Activated T-helper 2 cell treated with anti-CD3 and anti-CD28 coated beads, Interferon-gamma antibody, Interleukin-2, Interleukin-4, amounts not matched to agents 10 μg/mL and 5 μg/mL and 100 μg/mL, durations not matched to agents 14 hours and 24 hours and 36 hours (primary cell): ENCODE measurements at regions not wholly inside any gene's neighbourhood (a gene's known extent, or its start where the extent isn't known, plus 50 kb on each side); places are given as distances from the start of the nearest gene placed in this dataset.
"Not testable (repeated sequence)": the region's sequence is repeated elsewhere in the genome, so short reads cannot be mapped to it uniquely, and the experiment has no call there.

Experiments
- DNase-seq: peaks from one replicate; pipeline ENCODE4 v3.0.0; 2021; ENCODE audit warnings: low spot score
- H3K27ac Mint-ChIP-seq: one replicate; pipeline ENCODE4 v1.8.0; 2021; ENCODE audit warnings: mixed read lengths
- H3K27me3 Mint-ChIP-seq: one replicate; pipeline ENCODE4 v1.8.0; 2021; ENCODE audit warnings: low read depth, mixed read lengths
- H3K36me3 Mint-ChIP-seq: one replicate; pipeline ENCODE4 v1.8.0; 2021; ENCODE audit warnings: low read depth, mixed read lengths
- H3K4me1 Mint-ChIP-seq: one replicate; pipeline ENCODE4 v1.8.0; 2021; ENCODE audit warnings: low read depth, mixed read lengths
- H3K4me3 Mint-ChIP-seq: one replicate; pipeline ENCODE4 v1.8.0; 2021; ENCODE audit warnings: low read depth, mild to moderate bottlenecking, moderate library complexity, mixed read lengths
- H3K9me3 Mint-ChIP-seq: one replicate; pipeline ENCODE4 v1.8.0; 2021; ENCODE audit warnings: mixed read lengths
- intact Hi-C: fragments of 100-400 bp; cut with micrococcal nuclease; formaldehyde crosslinking; loops from one replicate; pipeline ENCODE4 v1.15.1; 2023

GRCh38 chr12:75628511-75628910, 117.1 kb upstream of the KRR1 start:
- intact Hi-C loops: no loop called here
- Mint-ChIP-seq H3K4me1 (peaks cover 5% of the 10 kb centered on the region), H3K9me3 (no peaks in the 10 kb centered on the region), H3K4me3 (no peak overlapping the region), H3K27ac (no peak overlapping the region), H3K36me3 (no peaks in the 10 kb centered on the region), H3K27me3 (peaks cover 22% of the 10 kb centered on the region)
- DNase-seq: no peak

- peaks cover 7% of the 10 kb centered on the region for H3K9me3 Mint-ChIP-seq
- H3K27me3 Mint-ChIP-seq: peaks cover 14% of the 10 kb centered on the region
- peaks cover 12% of the 10 kb centered on the region for H3K4me1 Mint-ChIP-seq
- no peak overlapping the region for H3K4me3 Mint-ChIP-seq
- no peaks in the 10 kb centered on the region for H3K36me3 Mint-ChIP-seq
- no peak overlapping the region for H3K27ac Mint-ChIP-seq
- no peak for DNase-seq
- intact Hi-C loops: no loop called here
These were observed 112.3 kb upstream of the KRR1 start for GRCh38 chr12:75623631-75624154.

- Mint-ChIP-seq H3K4me3 (no peak overlapping the region), H3K36me3 (no peaks in the 10 kb centered on the region), H3K27ac (no peak overlapping the region), H3K4me1 (peaks cover 12% of the 10 kb centered on the region), H3K27me3 (peaks cover 22% of the 10 kb centered on the region), H3K9me3 (peaks cover 7% of the 10 kb centered on the region)
- DNase-seq: no peak
- intact Hi-C loops: no loop called here
These were observed 111.1 kb upstream of the KRR1 start for GRCh38 chr12:75622492-75622891.

- Mint-ChIP-seq H3K27me3 (peaks cover 59% of the 10 kb centered on the region), H3K9me3 (peaks cover 10% of the 10 kb centered on the region)
- H3K27ac Mint-ChIP-seq, H3K4me3 Mint-ChIP-seq, intact Hi-C loops, DNase-seq, H3K36me3 Mint-ChIP-seq, H3K4me1 Mint-ChIP-seq: not testable (repeated sequence)
These were observed 103.0 kb upstream of the KRR1 start for GRCh38 chr12:75614396-75614795.

- DNase-seq: no peak
- Mint-ChIP-seq H3K4me3 (no peak overlapping the region), H3K4me1 (no peaks in the 10 kb centered on the region), H3K27ac (no peak overlapping the region), H3K27me3 (peaks cover 59% of the 10 kb centered on the region), H3K9me3 (peaks cover 7% of the 10 kb centered on the region), H3K36me3 (no peaks in the 10 kb centered on the region)
- intact Hi-C loops: no loop called here
These were observed 102.6 kb upstream of the KRR1 start for GRCh38 chr12:75613981-75614380.

GRCh38 chr12:75611041-75611440, 99.6 kb upstream of the KRR1 start:
- Mint-ChIP-seq H3K27me3 (peaks cover 67% of the 10 kb centered on the region), H3K4me3 (no peak overlapping the region), H3K4me1 (no peaks in the 10 kb centered on the region), H3K9me3 (no peaks in the 10 kb centered on the region), H3K36me3 (no peaks in the 10 kb centered on the region), H3K27ac (no peak overlapping the region)
- DNase-seq: no peak
- intact Hi-C loops: no loop called here

- Mint-ChIP-seq H3K36me3 (no peaks in the 10 kb centered on the region), H3K27me3 (peaks cover 48% of the 10 kb centered on the region), H3K4me3 (no peak overlapping the region), H3K9me3 (no peaks in the 10 kb centered on the region), H3K27ac (no peak overlapping the region), H3K4me1 (no peaks in the 10 kb centered on the region)
- no peak for DNase-seq
- intact Hi-C loops: no loop called here
These were observed 95.5 kb upstream of the KRR1 start for GRCh38 chr12:75606956-75607355.

GRCh38 chr12:75606151-75606550, 94.7 kb upstream of the KRR1 start:
- Mint-ChIP-seq H3K4me1 (no peaks in the 10 kb centered on the region), H3K27me3 (peaks cover 50% of the 10 kb centered on the region), H3K36me3 (no peaks in the 10 kb centered on the region), H3K27ac (no peak overlapping the region), H3K9me3 (no peaks in the 10 kb centered on the region), H3K4me3 (no peak overlapping the region)
- no peak for DNase-seq
- intact Hi-C loops: no loop called here

GRCh38 chr12:75603475-75603874, 92.1 kb upstream of the KRR1 start:
- Mint-ChIP-seq H3K36me3 (no peaks in the 10 kb centered on the region), H3K27ac (no peak overlapping the region), H3K27me3 (peaks cover 46% of the 10 kb centered on the region), H3K4me3 (no peak overlapping the region), H3K4me1 (no peaks in the 10 kb centered on the region), H3K9me3 (no peaks in the 10 kb centered on the region)
- intact Hi-C loops: no loop called here
- DNase-seq: no peak

GRCh38 chr12:75602106-75602505, 90.7 kb upstream of the KRR1 start:
- H3K4me3 Mint-ChIP-seq: no peak overlapping the region
- H3K4me1 Mint-ChIP-seq: no peaks in the 10 kb centered on the region
- H3K27me3 Mint-ChIP-seq: peaks cover 40% of the 10 kb centered on the region
- no peaks in the 10 kb centered on the region for H3K36me3 Mint-ChIP-seq
- no peak for DNase-seq
- no peak overlapping the region for H3K27ac Mint-ChIP-seq
- no peaks in the 10 kb centered on the region for H3K9me3 Mint-ChIP-seq
- intact Hi-C loops: no loop called here

- Mint-ChIP-seq H3K9me3 (no peaks in the 10 kb centered on the region), H3K4me1 (no peaks in the 10 kb centered on the region), H3K27me3 (peaks cover 31% of the 10 kb centered on the region), H3K27ac (no peak overlapping the region), H3K36me3 (no peaks in the 10 kb centered on the region), H3K4me3 (no peak overlapping the region)
- intact Hi-C loops: no loop called here
- DNase-seq: no peak
These were observed 88.7 kb upstream of the KRR1 start for GRCh38 chr12:75600146-75600545.

- H3K9me3 Mint-ChIP-seq: no peaks in the 10 kb centered on the region
- H3K27me3 Mint-ChIP-seq: peaks cover 38% of the 10 kb centered on the region
- no peaks in the 10 kb centered on the region for H3K36me3 Mint-ChIP-seq
- H3K4me3 Mint-ChIP-seq: no peak overlapping the region
- H3K4me1 Mint-ChIP-seq: no peaks in the 10 kb centered on the region
- DNase-seq: no peak
- H3K27ac Mint-ChIP-seq: no peak overlapping the region
- intact Hi-C loops: no loop called here
These were observed 87.7 kb upstream of the KRR1 start for GRCh38 chr12:75599061-75599460.

- DNase-seq: no peak
- Mint-ChIP-seq H3K4me3 (no peak overlapping the region), H3K4me1 (no peaks in the 10 kb centered on the region), H3K27me3 (peaks cover 52% of the 10 kb centered on the region), H3K36me3 (no peaks in the 10 kb centered on the region), H3K9me3 (no peaks in the 10 kb centered on the region), H3K27ac (no peak overlapping the region)
- intact Hi-C loops: no loop called here
These were observed 85.0 kb upstream of the KRR1 start for GRCh38 chr12:75596406-75596805.
